Naive B cell (primary cell): ENCODE measurements at regions not wholly inside any gene's neighbourhood (a gene's known extent, or its start where the extent isn't known, plus 50 kb on each side); places are given as distances from the start of the nearest gene placed in this dataset.
"Not testable (repeated sequence)": the region's sequence is repeated elsewhere in the genome, so short reads cannot be mapped to it uniquely, and the experiment has no call there.

ENCODE experiments used
- ATAC-seq, 2 donors: fragments of 150-1000 bp; cut with Tn5 transposase; 2 replicates each; pipeline ENCODE4 v1.10.0; 2021; ENCODE audit warnings: low read depth in 2 of 2, mild to moderate bottlenecking in 2 of 2, moderate library complexity in 2 of 2
- DNase-seq: peaks from one replicate; pipeline ENCODE4 v3.0.0; 2022
- H3K27ac Mint-ChIP-seq, 6 donors: one replicate each; pipeline ENCODE4 v1.8.0; 2020 to 2022; ENCODE audit warnings: mild to moderate bottlenecking in 6 of 6, mixed read lengths in 6 of 6, moderate library complexity in 5 of 6, inconsistent platforms in 2 of 6
- H3K27me3 Mint-ChIP-seq, 3 donors: one replicate each; pipeline ENCODE4 v1.8.0; 2021 to 2022; ENCODE audit warnings: mixed read lengths in 3 of 3, mild to moderate bottlenecking in 1 of 3
- H3K36me3 Mint-ChIP-seq, 2 donors: one replicate each; pipeline ENCODE4 v1.8.0; 2020 to 2022; ENCODE audit warnings: mixed read lengths in 2 of 2, inconsistent platforms in 1 of 2, mild to moderate bottlenecking in 1 of 2
- H3K4me1 Mint-ChIP-seq, 3 donors: one replicate each; pipeline ENCODE4 v1.8.0; 2020 to 2022; ENCODE audit warnings: mixed read lengths in 3 of 3, inconsistent platforms in 1 of 3, mild to moderate bottlenecking in 1 of 3, moderate library complexity in 1 of 3
- H3K4me3 Mint-ChIP-seq, 8 donors: one replicate each; pipeline ENCODE4 v1.8.0; 2020 to 2022; ENCODE audit warnings: mild to moderate bottlenecking in 8 of 8, mixed read lengths in 8 of 8, moderate library complexity in 8 of 8, inconsistent platforms in 2 of 8
- H3K9me3 Mint-ChIP-seq, 7 donors: one replicate each; pipeline ENCODE4 v1.8.0; 2020 to 2022; ENCODE audit warnings: mixed read lengths in 7 of 7, mild to moderate bottlenecking in 5 of 7, inconsistent platforms in 2 of 7, moderate library complexity in 1 of 7

DNA sequence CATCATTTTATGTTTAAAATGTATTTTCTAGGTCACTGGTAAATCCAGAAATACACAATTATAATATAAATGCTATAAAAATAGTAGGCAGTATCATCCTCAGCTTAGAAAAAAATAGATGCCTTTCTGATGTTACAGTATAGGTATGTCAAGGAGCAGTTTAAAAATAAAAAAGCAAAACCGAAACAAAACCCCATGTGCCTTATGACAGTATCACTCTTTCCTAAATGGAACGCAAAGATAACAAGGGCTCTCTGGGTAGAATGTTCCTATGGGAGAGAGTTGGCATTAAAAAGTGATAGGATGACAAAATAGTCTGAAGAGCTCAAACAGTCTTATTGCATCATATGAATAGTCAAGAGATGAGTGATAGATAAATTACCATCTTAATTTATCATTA, 172.1 kb downstream of the DSC3 start:
- Mint-ChIP-seq H3K4me1 (no peaks in the 10 kb centered on the region), H3K4me3 (no peak overlapping the region), H3K36me3 (no peaks in the 10 kb centered on the region), H3K27me3 (no peaks in the 10 kb centered on the region), H3K9me3 (peaks cover 0 to 5% (median 0%) of the 10 kb centered on the region in 7 donors), H3K27ac (no peak overlapping the region)
- DNase-seq, result no peak
- no peak for ATAC-seq

DNA sequence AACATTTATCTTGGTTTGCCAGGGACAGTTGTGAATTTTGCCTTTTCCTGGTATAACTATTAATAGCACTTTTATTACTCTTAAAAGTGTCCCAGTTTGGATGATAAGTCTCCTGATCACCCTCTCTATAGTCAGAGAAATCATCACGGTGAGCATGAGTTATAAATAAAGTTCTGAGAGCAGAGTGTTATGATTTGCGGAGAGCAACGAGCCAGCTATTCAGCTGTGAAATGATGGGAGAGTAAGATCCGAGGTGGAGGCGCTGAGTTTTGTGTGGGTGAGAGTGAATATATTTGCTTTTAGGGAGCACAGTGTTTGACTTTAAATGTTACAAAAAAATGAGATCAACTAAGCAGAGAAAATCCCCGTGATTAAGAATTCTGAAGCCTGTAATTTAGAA, 179.6 kb downstream of the DSC3 start:
- Mint-ChIP-seq H3K4me1 (no peaks in the 10 kb centered on the region), H3K36me3 (no peaks in the 10 kb centered on the region), H3K9me3 (peaks cover 0 to 4% (median 1%) of the 10 kb centered on the region in 7 donors), H3K4me3 (no peak overlapping the region), H3K27ac (no peak overlapping the region), H3K27me3 (no peaks in the 10 kb centered on the region)
- ATAC-seq, result no peak
- no peak for DNase-seq

DNA sequence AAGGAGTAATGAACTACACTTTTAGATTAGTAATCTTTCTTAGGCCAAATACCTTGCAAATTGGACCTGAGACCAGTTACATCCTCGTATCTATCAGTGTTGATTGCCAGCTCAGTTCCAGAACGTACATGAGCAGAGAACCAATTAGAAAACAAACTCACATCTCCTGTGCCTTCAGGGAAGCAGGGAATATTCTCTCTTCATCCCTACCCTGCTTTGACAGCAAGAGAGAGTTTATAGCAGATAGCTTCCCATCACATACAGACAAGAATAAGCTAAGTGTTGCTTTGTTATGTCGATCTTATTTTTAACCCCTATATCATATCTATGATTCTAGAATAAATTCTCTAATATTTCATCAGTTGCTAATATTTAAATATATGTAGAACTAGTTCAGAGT, 181.8 kb downstream of the DSC3 start:
- H3K4me3 Mint-ChIP-seq, result no peak overlapping the region
- H3K9me3 Mint-ChIP-seq, result peaks cover 0 to 1% (median 0%) of the 10 kb centered on the region in 7 donors
- no peaks in the 10 kb centered on the region for H3K27me3 Mint-ChIP-seq
- DNase-seq (no peak), ATAC-seq (no peak)
- no peaks in the 10 kb centered on the region for H3K36me3 Mint-ChIP-seq
- H3K27ac Mint-ChIP-seq, result no peak overlapping the region
- H3K4me1 Mint-ChIP-seq, result no peaks in the 10 kb centered on the region

DNA sequence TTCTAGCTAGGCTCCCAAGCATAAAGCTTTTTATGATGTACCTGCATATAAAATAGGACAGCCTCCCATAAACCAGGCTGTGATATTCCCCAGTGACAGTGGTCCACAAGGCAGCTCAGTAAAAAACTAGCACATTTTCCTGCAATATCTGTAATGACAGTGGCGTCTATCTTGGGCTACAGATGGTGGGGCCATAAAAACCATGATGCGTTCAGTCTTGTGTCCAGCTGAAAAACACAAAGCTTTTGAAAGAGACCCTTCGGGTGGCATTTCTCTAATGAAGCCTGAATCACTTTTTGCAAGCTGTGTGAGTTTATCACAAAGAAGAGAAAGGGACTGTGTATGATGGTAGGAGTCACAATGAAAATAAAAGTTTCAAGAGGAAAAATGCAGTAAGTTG, 183.5 kb downstream of the DSC3 start:
- no peaks in the 10 kb centered on the region for H3K4me1 Mint-ChIP-seq
- no peaks in the 10 kb centered on the region for H3K36me3 Mint-ChIP-seq
- H3K9me3 Mint-ChIP-seq, result no peaks in the 10 kb centered on the region
- H3K27ac Mint-ChIP-seq, result no peak overlapping the region
- no peak overlapping the region for H3K4me3 Mint-ChIP-seq
- DNase-seq, result no peak
- no peak for ATAC-seq
- no peaks in the 10 kb centered on the region for H3K27me3 Mint-ChIP-seq

DNA sequence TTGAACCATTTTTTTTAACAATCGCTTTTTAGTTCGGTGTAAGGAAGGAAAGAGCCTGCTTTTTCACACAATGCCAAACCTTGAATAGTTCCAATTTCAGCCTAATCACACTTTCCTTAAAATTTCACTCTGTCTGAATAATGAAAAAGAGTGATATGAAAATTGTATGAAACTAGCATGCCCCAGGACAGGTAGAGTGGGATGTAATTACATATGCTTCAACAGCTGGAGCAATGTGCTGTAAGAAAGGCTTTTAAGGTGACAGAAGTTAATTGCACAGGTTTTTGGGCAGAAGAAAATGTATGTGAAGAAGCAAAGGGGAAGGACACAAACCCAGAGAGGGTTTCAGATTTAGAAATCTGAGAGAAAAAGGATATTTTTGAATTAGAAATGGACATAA, 184.0 kb downstream of the DSC3 start:
- ATAC-seq (no peak), DNase-seq (no peak)
- Mint-ChIP-seq H3K27me3 (no peaks in the 10 kb centered on the region), H3K36me3 (no peaks in the 10 kb centered on the region), H3K4me1 (no peaks in the 10 kb centered on the region), H3K9me3 (no peaks in the 10 kb centered on the region), H3K4me3 (no peak overlapping the region), H3K27ac (peak overlapping the region in 1 of 6 donors; percentile 3)

DNA sequence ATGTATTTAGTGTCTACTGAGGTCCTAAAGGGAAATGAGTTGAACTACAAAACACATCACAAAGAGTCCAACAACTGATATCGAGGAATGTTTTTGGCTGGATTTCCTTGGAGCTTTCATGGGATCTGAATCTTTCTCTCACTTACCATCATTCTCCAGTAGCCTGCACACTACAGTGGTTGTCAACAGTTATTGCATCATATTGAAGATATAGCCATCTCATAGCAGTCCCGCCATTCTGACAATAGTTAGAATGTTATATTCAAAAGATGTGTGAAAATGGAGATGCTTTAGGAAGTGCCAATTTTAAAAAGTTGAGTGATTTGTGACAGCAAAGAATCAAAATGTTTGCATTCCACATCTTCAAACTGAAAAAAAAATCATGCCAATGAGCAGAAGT, 186.8 kb downstream of the DSC3 start:
- no peaks in the 10 kb centered on the region for H3K4me1 Mint-ChIP-seq
- no peaks in the 10 kb centered on the region for H3K27me3 Mint-ChIP-seq
- no peak overlapping the region for H3K4me3 Mint-ChIP-seq
- no peak overlapping the region for H3K27ac Mint-ChIP-seq
- no peaks in the 10 kb centered on the region for H3K9me3 Mint-ChIP-seq
- ATAC-seq (no peak), DNase-seq (no peak)
- no peaks in the 10 kb centered on the region for H3K36me3 Mint-ChIP-seq

DNA sequence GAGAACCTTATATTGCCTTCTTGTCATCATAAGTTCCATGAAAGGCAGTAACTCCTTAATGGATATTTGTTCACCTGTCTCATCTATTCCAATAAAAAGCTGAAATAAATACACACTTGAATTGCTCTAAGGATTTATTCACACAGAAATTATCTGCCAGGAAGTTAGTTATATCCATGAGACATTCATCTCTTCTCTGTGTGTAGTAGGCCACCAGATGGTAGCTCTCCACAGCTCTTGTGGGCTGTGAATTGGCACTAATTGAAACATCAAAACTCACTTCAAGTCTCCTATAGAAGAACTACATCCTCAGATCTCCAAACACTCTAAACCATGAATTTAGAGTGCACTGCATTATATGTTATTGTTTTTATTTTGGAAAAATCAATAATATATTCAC, 189.6 kb downstream of the DSC3 start:
- DNase-seq (no peak), ATAC-seq (no peak)
- peaks cover 0 to 4% (median 0%) of the 10 kb centered on the region in 7 donors for H3K9me3 Mint-ChIP-seq
- no peak overlapping the region for H3K4me3 Mint-ChIP-seq
- H3K27ac Mint-ChIP-seq, result no peak overlapping the region
- H3K4me1 Mint-ChIP-seq, result no peaks in the 10 kb centered on the region
- H3K36me3 Mint-ChIP-seq, result no peaks in the 10 kb centered on the region
- no peaks in the 10 kb centered on the region for H3K27me3 Mint-ChIP-seq

DNA sequence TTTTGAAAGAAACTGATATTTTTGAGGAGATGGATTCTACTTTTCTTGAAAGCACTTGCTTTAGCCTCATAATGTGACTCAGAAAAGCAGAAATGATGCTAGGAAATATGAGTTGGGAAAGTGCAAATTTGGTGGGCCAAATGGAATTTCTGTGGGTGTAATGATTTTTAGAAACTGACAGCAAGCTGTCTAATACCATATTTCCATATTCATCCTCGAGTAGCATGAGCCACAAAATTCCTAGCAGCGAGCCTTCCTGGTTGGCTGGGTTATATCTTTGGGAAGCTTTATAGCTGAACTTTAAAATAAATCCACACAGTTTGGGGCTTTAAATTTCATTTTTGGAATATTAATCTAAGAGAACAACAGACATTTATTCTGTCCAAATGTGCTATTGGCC, 190.0 kb downstream of the DSC3 start:
- ATAC-seq (no peak), DNase-seq (no peak)
- Mint-ChIP-seq H3K27ac (no peak overlapping the region), H3K4me1 (no peaks in the 10 kb centered on the region), H3K27me3 (no peaks in the 10 kb centered on the region), H3K9me3 (peaks cover 0 to 5% (median under 1%) of the 10 kb centered on the region in 7 donors), H3K36me3 (no peaks in the 10 kb centered on the region), H3K4me3 (no peak overlapping the region)

DNA sequence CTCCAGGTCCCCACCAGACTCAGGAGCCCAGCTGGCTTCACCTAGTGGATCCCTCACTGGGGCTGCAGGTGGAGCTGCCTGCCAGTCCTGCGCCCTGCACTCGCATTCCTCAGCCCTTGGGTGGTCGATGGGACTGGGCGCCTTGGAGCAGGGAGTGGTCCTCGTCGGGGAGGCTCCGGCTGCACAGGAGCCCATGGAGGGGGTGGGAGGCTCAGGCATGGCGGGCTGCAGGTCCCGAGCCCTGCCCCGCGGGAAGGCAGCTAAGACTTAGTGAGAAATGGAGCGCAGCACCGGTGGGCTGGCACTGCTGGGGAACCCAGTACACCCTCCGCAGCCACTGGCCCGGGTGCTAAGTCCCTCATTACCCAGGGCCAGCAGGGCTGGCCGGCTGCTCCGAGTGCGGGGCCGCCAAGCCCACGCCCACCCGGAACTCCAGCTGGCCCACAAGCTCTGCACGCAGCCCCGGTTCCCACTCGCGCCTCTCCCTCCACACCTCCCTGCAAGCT, 203.4 kb downstream of the DSC3 start:
- H3K9me3 Mint-ChIP-seq, result peaks cover 0 to 14% (median 8%) of the 10 kb centered on the region in 7 donors
- H3K27me3 Mint-ChIP-seq, H3K36me3 Mint-ChIP-seq, H3K27ac Mint-ChIP-seq, ATAC-seq, H3K4me1 Mint-ChIP-seq, DNase-seq, H3K4me3 Mint-ChIP-seq: not testable (repeated sequence)

DNA sequence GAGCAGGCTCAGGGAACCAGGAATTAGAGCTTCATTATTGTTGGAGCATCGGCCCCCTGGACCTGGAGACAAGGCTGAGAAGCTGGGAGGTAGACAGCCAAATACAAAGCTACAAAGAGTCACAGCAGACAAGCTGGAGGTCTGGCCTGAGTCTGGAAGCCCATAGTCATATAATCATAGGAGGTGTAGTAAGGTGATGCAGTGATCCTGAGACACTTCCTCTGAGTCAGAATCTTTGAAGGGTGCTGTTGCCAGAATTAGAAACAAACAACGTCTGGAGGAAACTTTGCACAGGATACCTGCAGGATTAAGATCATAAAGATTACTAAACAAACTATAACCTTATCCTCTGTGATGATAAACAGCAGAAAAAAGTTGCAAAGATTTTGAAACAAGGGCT, 213.8 kb downstream of the DSC3 start:
- H3K4me1 Mint-ChIP-seq, result no peaks in the 10 kb centered on the region
- no peak overlapping the region for H3K4me3 Mint-ChIP-seq
- H3K27me3 Mint-ChIP-seq, result no peaks in the 10 kb centered on the region
- peaks cover 0 to 6% (median 0%) of the 10 kb centered on the region in 7 donors for H3K9me3 Mint-ChIP-seq
- no peaks in the 10 kb centered on the region for H3K36me3 Mint-ChIP-seq
- DNase-seq, result no peak
- ATAC-seq, result no peak
- no peak overlapping the region for H3K27ac Mint-ChIP-seq

DNA sequence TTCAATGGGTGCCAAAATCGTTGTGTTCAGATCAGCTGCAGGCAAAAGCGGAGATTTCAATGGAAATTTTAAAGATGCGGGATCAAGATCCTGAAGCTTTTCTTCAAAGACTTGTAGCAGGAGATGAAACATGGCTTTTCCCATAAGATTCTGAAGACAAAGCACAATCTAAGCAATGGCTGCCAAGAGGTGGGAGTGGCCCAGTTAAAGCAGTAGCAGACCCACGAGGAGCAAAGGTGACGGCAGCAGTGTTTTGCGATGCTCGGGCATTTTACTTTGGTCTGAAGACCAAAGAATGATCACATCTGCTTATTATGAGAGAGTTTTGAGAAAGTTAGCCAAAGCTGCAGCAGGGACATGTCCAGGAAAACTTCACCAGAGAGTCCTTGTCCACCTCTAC, 222.9 kb downstream of the DSC3 start:
- no peak overlapping the region for H3K27ac Mint-ChIP-seq
- H3K9me3 Mint-ChIP-seq, result peaks cover 0 to 17% (median 4%) of the 10 kb centered on the region in 7 donors
- H3K4me3 Mint-ChIP-seq, result no peak overlapping the region
- H3K27me3 Mint-ChIP-seq, result no peaks in the 10 kb centered on the region
- ATAC-seq (no peak), DNase-seq (no peak)
- H3K4me1 Mint-ChIP-seq, result no peaks in the 10 kb centered on the region
- no peaks in the 10 kb centered on the region for H3K36me3 Mint-ChIP-seq

DNA sequence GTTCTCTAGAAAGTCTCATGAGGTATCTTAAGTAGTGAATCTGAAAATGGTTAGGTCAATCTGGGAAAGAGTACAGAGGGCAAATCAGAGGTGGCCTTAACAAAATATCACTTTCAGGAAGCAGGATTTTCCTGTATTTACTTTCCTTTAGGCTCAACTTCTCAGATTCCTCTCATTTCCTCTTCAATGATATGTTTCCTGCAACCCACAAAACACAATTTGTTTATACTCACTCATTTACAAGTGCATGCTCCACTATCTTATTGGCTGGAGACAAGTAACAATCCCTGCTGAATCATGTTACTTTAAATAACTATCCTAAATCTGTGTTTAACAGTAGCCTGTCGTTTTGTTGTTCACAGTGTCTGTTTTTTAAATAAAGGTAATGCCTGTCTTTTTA, 228.1 kb downstream of the DSC3 start:
- Mint-ChIP-seq H3K27ac (no peak overlapping the region), H3K4me3 (no peak overlapping the region), H3K27me3 (no peaks in the 10 kb centered on the region), H3K9me3 (peaks cover 0 to 17% (median 4%) of the 10 kb centered on the region in 7 donors), H3K36me3 (no peaks in the 10 kb centered on the region), H3K4me1 (no peaks in the 10 kb centered on the region)
- ATAC-seq (no peak), DNase-seq (no peak)

DNA sequence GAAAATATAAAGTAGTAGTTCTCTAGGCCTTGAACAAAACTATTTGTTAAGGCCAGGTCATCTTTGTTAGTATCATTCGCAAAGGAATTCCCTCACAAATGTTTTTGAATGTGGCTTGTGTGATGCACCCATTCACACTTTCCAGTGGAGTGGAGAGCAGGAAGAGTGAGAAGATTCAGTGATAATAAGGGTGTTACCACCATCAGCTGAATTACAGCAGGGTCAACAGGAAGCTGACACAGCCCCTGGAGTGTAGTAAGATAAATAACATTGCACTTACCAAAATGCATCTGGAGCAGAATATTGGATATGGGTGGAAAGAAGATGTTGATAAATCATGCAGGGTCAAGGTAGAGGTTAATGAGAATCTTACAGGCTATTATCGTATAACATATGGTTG, 231.0 kb downstream of the DSC3 start:
- H3K9me3 Mint-ChIP-seq, result peaks cover 0 to 7% (median 5%) of the 10 kb centered on the region in 7 donors
- DNase-seq (no peak), ATAC-seq (no peak)
- H3K27ac Mint-ChIP-seq, result no peak overlapping the region
- H3K4me1 Mint-ChIP-seq, result no peaks in the 10 kb centered on the region
- no peaks in the 10 kb centered on the region for H3K27me3 Mint-ChIP-seq
- H3K36me3 Mint-ChIP-seq, result no peaks in the 10 kb centered on the region
- no peak overlapping the region for H3K4me3 Mint-ChIP-seq

DNA sequence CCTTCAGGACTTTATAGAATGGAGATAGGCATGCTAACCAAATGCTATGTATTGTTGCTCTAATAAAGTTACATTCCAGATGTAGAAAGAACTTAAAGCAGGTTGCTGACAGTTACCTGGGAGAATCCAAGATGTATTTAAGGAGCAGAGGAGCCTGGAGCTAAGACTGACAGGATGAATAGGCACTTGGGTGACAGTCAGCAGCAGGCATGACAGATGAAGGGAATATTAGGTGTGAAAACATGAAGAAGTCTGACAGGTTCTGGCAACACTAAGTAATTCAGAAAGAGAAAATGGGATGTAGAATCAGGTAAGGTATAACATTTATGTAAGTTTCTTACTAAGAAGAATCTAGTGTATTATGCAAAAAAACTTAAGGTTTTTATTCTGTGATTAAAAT, 232.0 kb downstream of the DSC3 start:
- Mint-ChIP-seq H3K4me1 (no peaks in the 10 kb centered on the region), H3K9me3 (peaks cover 0 to 6% (median 0%) of the 10 kb centered on the region in 7 donors), H3K27me3 (no peaks in the 10 kb centered on the region), H3K27ac (no peak overlapping the region), H3K4me3 (no peak overlapping the region), H3K36me3 (no peaks in the 10 kb centered on the region)
- ATAC-seq, result no peak
- DNase-seq, result no peak

DNA sequence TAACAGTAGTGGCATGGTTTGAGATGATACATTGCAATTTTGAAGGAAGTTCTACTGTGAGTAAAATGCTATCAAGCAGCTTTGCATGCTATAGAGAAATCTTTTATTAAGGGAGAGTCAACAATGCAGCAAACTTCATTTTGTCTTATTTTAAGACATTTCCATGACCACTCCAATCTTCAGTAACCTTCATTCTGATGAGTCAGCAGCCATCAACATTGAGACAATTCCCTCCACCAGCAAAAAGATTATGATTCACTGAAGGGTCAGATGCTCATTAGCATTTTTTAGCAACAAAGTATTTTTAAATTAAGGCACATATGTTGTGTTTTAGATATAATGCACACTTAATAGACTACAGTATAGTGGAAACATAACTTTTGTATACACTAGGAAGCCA, 235.7 kb downstream of the DSC3 start:
- no peaks in the 10 kb centered on the region for H3K36me3 Mint-ChIP-seq
- H3K9me3 Mint-ChIP-seq, result peaks cover 0 to 9% (median 0%) of the 10 kb centered on the region in 7 donors
- no peak overlapping the region for H3K4me3 Mint-ChIP-seq
- no peaks in the 10 kb centered on the region for H3K4me1 Mint-ChIP-seq
- H3K27ac Mint-ChIP-seq, result no peak overlapping the region
- ATAC-seq, result no peak
- DNase-seq, result no peak
- H3K27me3 Mint-ChIP-seq, result no peaks in the 10 kb centered on the region
